ENCODE measurements at regions not wholly inside any gene's neighbourhood (a gene's known extent, or its start where the extent isn't known, plus 50 kb on each side); places are given as distances from the start of the nearest gene placed in this dataset.

DNA sequence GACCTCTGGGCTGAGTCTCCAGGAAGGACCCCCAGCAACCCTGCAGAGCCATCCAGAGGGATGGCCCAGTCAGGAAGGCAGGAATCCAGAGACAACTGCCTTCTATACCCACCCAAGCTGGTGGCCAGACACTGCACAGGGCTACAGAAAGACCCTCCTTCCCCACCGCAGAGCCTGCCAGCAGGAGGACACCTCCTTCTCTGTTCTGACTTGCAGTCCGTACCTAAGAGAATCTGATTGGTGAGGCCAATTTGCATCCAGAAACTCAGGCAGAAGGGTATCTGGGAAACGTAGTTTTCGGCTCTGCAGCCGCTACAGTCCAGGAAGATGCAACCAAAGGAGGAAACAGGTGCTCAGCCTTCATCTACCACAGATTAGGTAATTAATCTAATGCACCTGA lies 155.4 kb upstream of the FRG1 start:
- TF ChIP-seq CTCF (IDR thresholded peaks at IDR 0.05; ENCODE audit: low read depth, low read length) (no peak), EZH2phosphoT487 (IDR thresholded peaks at IDR 0.05; ENCODE audit: low read depth) (no peak)
